ENCODE measurements at regions not wholly inside any gene's neighbourhood (a gene's known extent, or its start where the extent isn't known, plus 50 kb on each side); places are given as distances from the start of the nearest gene placed in this dataset.

DNA sequence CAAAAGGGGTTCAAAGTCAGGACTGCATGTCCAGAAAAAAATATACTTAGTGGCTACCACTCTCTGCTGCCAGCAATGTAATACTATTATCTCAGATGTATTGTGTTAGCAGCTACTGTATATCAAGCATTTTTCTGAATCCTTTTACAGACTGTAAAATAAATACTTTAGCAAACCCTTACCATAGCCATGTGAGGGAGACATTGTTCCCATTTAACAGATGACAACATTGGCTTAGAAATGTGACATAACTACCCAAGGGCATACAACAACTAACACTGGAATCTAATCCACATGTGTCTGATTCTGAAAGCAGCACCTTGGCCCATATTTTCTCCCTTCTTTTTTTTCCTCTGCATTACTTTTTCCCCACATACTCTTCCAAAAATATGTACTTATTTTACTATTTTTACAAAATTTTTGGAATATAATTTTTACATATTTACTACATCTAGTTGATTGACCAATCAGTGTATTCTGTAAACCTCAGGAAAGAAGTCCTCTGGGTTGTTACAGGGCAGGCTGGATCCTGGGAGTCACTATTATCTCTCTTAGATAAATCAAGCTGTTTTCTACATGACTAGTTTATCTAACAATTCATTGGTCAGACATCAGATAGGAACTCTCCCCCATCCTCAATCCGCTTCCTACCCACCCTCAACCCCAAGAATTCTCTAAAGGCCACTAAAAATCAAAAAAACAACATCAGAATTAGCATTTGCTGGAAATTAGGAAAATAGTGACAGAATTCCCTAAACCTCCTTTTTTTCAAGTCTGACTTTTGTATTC lies 154.1 kb downstream of the BTG1 start:
- TF ChIP-seq, protein P1, sequence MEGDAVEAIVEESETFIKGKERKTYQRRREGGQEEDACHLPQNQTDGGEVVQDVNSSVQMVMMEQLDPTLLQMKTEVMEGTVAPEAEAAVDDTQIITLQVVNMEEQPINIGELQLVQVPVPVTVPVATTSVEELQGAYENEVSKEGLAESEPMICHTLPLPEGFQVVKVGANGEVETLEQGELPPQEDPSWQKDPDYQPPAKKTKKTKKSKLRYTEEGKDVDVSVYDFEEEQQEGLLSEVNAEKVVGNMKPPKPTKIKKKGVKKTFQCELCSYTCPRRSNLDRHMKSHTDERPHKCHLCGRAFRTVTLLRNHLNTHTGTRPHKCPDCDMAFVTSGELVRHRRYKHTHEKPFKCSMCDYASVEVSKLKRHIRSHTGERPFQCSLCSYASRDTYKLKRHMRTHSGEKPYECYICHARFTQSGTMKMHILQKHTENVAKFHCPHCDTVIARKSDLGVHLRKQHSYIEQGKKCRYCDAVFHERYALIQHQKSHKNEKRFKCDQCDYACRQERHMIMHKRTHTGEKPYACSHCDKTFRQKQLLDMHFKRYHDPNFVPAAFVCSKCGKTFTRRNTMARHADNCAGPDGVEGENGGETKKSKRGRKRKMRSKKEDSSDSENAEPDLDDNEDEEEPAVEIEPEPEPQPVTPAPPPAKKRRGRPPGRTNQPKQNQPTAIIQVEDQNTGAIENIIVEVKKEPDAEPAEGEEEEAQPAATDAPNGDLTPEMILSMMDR (IDR thresholded peaks at IDR 0.05; ENCODE audit: insufficient read depth, low read depth, low read length): no peak
- DNase-seq (ENCODE audit: low read depth): no peak
- no peak overlapping the region for H3K4me3 ChIP-seq (ENCODE audit: low read depth, low read length)

DNA sequence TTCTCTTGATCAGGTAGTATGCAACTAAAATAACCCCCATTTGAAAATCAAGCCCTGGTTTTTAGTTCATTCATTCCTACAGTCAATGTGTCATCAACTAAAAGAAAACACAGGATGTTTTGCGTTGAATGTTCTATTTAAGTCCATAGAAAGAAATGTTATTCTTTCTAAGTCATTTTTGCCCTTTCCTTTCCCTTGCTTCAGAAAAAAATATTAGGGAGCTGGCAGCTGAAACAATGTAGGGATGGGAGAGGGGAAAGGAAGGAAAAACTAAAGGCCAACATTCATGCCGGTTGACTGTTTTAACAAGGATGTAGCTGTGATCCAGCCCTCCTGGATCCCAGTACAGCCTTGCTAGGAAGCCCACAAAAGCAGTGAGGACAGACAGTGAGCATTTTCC lies 155.1 kb downstream of the BTG1 start:
- no peak overlapping the region for H3K4me3 ChIP-seq (ENCODE audit: low read depth, low read length)
- peak; percentile 44 for DNase-seq (ENCODE audit: low read depth)
- TF ChIP-seq, protein P1 (IDR thresholded peaks at IDR 0.05; ENCODE audit: insufficient read depth, low read depth, low read length): no peak

DNA sequence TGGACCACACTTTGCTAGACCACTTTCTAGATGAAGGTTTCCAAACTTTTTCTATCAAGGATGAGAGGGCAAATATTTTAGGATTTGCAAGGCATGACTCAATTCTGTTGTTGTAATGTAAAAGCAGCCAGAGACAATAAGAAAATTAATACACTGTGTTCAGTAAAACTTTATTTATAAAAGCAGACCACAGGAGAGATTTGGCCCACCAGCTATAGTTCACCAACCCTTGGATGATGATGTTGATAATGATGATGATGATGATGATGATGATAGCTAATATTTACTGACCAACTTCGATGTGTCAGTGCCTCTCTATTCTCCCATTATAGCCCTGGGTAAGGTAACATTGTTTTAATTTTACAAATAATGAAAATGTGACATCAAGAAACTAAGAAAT lies 156.5 kb downstream of the BTG1 start:
- TF ChIP-seq, protein P1 (IDR thresholded peaks at IDR 0.05; ENCODE audit: insufficient read depth, low read depth, low read length): no peak
- no peak for DNase-seq (ENCODE audit: low read depth)
- H3K4me3 ChIP-seq (ENCODE audit: low read depth, low read length): no peak overlapping the region

DNA sequence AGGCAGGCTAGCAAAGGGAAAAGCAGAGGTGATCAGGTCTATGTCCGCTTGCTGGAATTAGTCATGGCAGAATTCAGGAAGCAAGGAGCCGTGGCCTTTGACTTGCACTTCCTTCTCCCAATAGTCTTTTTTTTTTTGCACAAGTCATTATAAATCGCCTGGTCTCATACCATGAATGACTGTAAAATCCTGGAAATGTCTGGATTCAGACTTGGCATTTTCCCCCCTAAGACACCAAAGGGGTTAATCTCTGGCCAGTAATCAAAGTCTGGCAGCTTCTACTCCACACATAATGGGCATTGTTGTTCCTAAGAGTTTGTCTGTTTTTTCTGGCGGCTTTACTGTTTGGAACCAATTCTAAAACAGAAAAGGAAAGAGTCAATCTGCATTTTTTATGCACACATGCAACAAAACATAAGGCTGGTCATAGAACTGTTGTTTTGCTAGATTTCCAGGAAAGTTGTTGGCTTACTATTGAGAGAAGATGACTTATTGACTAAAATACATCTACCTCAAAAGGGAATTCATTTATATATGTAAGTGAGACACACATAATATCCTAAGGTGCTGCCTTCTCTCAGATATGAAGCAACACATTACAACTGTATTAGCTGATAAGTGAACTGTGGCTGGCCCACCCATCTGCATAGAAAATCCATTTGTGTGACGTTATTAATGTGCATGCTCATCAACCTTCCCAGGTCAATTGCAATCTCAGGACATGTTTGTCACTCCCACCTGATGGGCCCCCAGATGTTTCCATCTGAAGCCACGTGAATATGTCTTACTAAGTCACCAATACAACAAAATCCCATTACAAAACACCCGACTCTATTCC lies 157.3 kb downstream of the BTG1 start:
- TF ChIP-seq, protein P1 (IDR thresholded peaks at IDR 0.05; ENCODE audit: insufficient read depth, low read depth, low read length): no peak
- H3K4me3 ChIP-seq (ENCODE audit: low read depth, low read length): no peak overlapping the region
- no peak for DNase-seq (ENCODE audit: low read depth)

DNA sequence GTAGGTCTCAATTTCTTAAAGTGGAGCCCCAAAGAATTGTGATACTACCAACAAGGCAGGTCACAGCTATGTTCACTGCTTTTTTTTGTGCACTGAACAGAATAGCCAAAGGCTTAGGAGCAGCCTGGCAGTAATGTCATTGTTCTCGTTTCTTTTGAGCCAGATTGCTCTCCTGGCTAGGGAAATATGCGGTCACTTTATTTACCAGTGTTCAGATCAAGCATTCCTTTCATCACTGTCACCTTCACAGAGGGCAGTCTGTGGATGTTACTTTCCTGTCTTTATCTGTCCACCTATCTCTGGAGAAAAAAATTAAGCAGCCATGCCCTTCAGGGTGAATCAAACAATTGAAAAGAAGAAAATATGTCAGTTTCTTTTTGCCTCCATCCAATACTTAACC lies 159.6 kb downstream of the BTG1 start:
- DNase-seq (ENCODE audit: low read depth): no peak
- no peak overlapping the region for H3K4me3 ChIP-seq (ENCODE audit: low read depth, low read length)
- TF ChIP-seq, protein P1 (IDR thresholded peaks at IDR 0.05; ENCODE audit: insufficient read depth, low read depth, low read length): no peak

DNA sequence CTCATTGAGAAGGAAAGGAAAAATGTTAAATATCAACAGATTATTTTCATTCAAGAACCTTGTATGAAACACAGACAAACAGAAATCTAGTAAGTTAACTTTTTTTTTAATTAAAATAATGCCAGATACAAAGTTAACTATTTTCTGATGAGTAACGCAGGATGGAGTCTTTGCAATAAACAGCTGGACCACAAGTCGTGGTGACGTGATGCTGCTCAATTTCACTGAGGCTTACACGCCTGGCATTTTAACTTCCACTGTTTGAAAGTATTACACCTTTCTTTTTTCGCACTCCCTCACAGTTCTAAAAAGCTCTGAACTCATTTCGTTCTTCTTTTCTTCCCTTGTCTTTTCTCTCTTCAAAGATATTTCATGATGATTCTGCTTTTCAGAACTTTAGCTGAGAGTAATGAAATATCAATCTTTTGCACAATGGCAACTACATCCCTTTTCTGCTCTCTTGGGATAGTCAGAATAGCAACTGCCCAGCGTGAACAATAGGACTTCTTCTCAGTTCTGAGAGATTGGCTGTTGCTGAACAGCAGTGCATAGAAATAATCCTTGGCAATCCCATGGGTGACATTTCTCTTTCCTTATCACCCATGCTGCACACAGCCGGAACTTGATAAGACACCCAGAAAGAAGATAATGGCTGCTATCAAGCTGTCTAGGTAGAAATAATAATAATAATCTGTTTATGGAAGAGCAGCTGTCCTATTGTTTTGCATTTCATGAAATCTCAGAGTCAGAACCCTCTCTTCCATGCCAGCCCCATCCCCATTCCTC lies 160.5 kb downstream of the BTG1 start:
- peak; percentile 53 for DNase-seq (ENCODE audit: low read depth)
- TF ChIP-seq, protein P1 (IDR thresholded peaks at IDR 0.05; ENCODE audit: insufficient read depth, low read depth, low read length): no peak
- H3K4me3 ChIP-seq (ENCODE audit: low read depth, low read length): no peak overlapping the region

Measured in fibroblast of villous mesenchyme (primary cell).